HL-60 (cell line): ENCODE measurements at regions not wholly inside any gene's neighbourhood (a gene's known extent, or its start where the extent isn't known, plus 50 kb on each side); places are given as distances from the start of the nearest gene placed in this dataset.

Experiments
- DNase-seq, 2 experiments: peaks; one replicate each; pipeline ENCODE4 v3.0.0-alpha.2; 2010 to 2020; ENCODE audit warnings: low read depth in 1 of 2, low spot score in 1 of 2
- H3K27ac ChIP-seq: fragments of 250-450 bp; sonication (Bioruptor Pico); replicated peaks from 2 replicates; pipeline ENCODE4 v1.5.1; 2020; ENCODE audit warnings: mild to moderate bottlenecking, moderate library complexity
- H3K27me3 ChIP-seq: fragments of 250-450 bp; sonication (Bioruptor Pico); 2 replicates; pipeline ENCODE4 v1.5.1; 2021; ENCODE audit warnings: mild to moderate bottlenecking, moderate library complexity; ENCODE audit not compliant: insufficient read depth, poor library complexity, severe bottlenecking
- H3K4me3 ChIP-seq: replicated peaks from 2 replicates; pipeline ENCODE4 v1.5.1; 2011; ENCODE audit warnings: mild to moderate bottlenecking, control low read depth, low read length; ENCODE audit not compliant: insufficient read depth
- GABPA ChIP-seq: IDR thresholded peaks from 2 replicates; pipeline ENCODE4 v1.6.1; 2012; ENCODE audit warnings: low read depth
- POLR2AphosphoS5 ChIP-seq: IDR thresholded peaks from 2 replicates; pipeline ENCODE4 v1.6.1; 2012; ENCODE audit warnings: low read depth
- SPI1 ChIP-seq: IDR thresholded peaks from 2 replicates; pipeline ENCODE4 v1.6.1; 2012; ENCODE audit warnings: low read depth, mild to moderate bottlenecking, borderline replicate concordance
- TF ChIP-seq, protein P1 (sequence below): IDR thresholded peaks from one replicate; pipeline ENCODE4 v1.5.1; 2011; ENCODE audit warnings: low read length, control low read depth, inconsistent platforms; ENCODE audit not compliant: insufficient read depth
- TF ChIP-seq, protein P2 (sequence below): IDR thresholded peaks from 2 replicates; pipeline ENCODE4 v1.6.1; 2012; ENCODE audit warnings: low read depth; ENCODE audit not compliant: insufficient replicate concordance

DNA sequence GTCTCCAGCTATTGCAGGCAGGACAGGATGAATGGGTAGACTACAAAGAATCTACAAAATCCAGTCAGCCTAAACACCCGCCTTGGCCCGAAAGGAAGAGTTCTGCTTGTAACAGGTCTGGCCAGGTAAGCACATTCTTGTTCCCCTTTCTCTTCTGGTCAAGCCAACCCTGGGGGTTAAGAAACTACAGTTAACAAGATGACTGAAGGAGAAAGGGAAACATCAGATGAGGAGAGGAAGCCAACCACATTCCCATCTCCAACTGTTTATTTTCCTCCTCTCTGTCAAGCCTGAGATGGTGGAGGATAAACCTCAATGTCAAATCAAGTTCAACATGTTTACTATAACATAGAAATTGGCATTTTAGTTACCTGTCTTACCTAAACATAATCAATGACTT lies 198.9 kb downstream of the IPMK start:
- H3K27me3 ChIP-seq = peaks cover 5% of the 10 kb centered on the region
- no peak overlapping the region for H3K27ac ChIP-seq
- no peak overlapping the region for H3K4me3 ChIP-seq
- TF ChIP-seq, protein P1, sequence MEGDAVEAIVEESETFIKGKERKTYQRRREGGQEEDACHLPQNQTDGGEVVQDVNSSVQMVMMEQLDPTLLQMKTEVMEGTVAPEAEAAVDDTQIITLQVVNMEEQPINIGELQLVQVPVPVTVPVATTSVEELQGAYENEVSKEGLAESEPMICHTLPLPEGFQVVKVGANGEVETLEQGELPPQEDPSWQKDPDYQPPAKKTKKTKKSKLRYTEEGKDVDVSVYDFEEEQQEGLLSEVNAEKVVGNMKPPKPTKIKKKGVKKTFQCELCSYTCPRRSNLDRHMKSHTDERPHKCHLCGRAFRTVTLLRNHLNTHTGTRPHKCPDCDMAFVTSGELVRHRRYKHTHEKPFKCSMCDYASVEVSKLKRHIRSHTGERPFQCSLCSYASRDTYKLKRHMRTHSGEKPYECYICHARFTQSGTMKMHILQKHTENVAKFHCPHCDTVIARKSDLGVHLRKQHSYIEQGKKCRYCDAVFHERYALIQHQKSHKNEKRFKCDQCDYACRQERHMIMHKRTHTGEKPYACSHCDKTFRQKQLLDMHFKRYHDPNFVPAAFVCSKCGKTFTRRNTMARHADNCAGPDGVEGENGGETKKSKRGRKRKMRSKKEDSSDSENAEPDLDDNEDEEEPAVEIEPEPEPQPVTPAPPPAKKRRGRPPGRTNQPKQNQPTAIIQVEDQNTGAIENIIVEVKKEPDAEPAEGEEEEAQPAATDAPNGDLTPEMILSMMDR = no peak
- TF ChIP-seq, protein P2, sequence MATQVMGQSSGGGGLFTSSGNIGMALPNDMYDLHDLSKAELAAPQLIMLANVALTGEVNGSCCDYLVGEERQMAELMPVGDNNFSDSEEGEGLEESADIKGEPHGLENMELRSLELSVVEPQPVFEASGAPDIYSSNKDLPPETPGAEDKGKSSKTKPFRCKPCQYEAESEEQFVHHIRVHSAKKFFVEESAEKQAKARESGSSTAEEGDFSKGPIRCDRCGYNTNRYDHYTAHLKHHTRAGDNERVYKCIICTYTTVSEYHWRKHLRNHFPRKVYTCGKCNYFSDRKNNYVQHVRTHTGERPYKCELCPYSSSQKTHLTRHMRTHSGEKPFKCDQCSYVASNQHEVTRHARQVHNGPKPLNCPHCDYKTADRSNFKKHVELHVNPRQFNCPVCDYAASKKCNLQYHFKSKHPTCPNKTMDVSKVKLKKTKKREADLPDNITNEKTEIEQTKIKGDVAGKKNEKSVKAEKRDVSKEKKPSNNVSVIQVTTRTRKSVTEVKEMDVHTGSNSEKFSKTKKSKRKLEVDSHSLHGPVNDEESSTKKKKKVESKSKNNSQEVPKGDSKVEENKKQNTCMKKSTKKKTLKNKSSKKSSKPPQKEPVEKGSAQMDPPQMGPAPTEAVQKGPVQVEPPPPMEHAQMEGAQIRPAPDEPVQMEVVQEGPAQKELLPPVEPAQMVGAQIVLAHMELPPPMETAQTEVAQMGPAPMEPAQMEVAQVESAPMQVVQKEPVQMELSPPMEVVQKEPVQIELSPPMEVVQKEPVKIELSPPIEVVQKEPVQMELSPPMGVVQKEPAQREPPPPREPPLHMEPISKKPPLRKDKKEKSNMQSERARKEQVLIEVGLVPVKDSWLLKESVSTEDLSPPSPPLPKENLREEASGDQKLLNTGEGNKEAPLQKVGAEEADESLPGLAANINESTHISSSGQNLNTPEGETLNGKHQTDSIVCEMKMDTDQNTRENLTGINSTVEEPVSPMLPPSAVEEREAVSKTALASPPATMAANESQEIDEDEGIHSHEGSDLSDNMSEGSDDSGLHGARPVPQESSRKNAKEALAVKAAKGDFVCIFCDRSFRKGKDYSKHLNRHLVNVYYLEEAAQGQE = no peak
- TF ChIP-seq SPI1 (no peak), GABPA (no peak), POLR2AphosphoS5 (no peak)
- DNase-seq = no peak

DNA sequence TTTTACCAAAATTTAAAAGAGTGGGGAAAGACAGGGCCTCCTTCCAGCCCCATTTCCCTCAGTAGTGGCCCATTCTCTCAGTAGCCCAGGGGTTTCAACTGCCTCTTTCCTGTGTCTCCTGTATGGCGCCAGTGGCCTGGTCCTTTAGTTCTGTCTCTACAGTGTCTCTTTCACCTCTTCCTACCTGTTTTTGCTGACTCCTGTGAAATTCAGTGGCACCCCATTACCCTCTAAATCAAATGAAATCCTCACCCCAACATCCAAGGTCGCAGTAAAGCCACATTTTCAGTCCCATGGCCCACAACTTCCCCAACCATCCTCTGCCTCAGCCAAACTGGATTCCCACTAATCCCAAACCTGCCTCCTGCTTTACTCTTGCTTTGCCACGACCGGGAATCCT lies 200.7 kb downstream of the IPMK start:
- DNase-seq = no peak
- Histone ChIP-seq H3K4me3 (no peak overlapping the region), H3K27me3 (peaks cover 5% of the 10 kb centered on the region), H3K27ac (no peak overlapping the region)
- TF ChIP-seq GABPA = no peak
- TF ChIP-seq, protein P2 = no peak
- TF ChIP-seq, protein P1 = no peak
- TF ChIP-seq POLR2AphosphoS5 = no peak
- no peak for TF ChIP-seq SPI1

DNA sequence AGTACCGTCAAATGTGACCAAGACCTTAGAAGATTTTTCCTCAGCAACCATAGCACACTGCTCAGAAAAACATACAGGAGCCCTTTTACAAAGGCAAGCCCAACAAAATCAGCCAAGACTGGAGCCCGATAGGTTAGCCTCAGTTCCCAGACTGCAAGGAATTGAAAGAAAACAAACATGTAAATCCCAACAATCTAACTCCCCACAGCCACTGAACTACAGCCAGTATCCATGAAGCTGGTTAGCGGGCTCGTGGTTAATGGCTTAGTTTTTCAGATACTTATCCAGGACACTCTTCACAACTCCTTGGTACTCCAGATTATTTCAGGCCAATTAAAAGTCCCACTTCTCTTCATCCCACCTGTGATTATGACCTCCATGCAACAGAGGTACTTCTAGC lies 201.6 kb downstream of the IPMK start:
- peaks cover 5% of the 10 kb centered on the region for H3K27me3 ChIP-seq
- TF ChIP-seq SPI1 (no peak), GABPA (no peak), POLR2AphosphoS5 (no peak)
- TF ChIP-seq, protein P1 = no peak
- TF ChIP-seq, protein P2 = no peak
- no peak overlapping the region for H3K27ac ChIP-seq
- no peak overlapping the region for H3K4me3 ChIP-seq
- DNase-seq = no peak
